PC-9 (cell line): ENCODE measurements at regions not wholly inside any gene's neighbourhood (a gene's known extent, or its start where the extent isn't known, plus 50 kb on each side); places are given as distances from the start of the nearest gene placed in this dataset.

Experiments used
- BruUV-seq: library from RNA; stranded (reverse); fragments of 400-500 nt; replicated peaks from 2 replicates; lab custom pipeline; 2021; lab: Mats Ljungman, UMichigan
- CTCF ChIA-PET: fragments of 300-600 bp; sonication (Branson Sonifier 250); formaldehyde crosslinking; loops from one replicate; lab custom pipeline; 2022; ENCODE audit warnings: antibody characterized with exemption; lab: Charles Lee
- POLR2A ChIA-PET: fragments of 300-600 bp; sonication (Branson Sonifier 250); formaldehyde crosslinking; loops from one replicate; lab custom pipeline; 2022; ENCODE audit warnings: antibody characterized with exemption; ENCODE audit not compliant: unreplicated experiment; lab: Charles Lee
- DNase-seq, 2 experiments: peaks; one replicate each; pipeline versions ENCODE4 v3.0.0 to v3.0.0-alpha.2; 2015 to 2022; ENCODE audit warnings: mixed read lengths in 1 of 2
- H2AFZ ChIP-seq: fragments of 200-600 bp; sonication (generic); 2 replicates; pipeline ENCODE4 v1.8.1; 2017; ENCODE audit warnings: antibody characterized with exemption
- H3F3A ChIP-seq: fragments of 200-600 bp; sonication (generic); 2 replicates; pipeline ENCODE4 v1.8.1; 2017; ENCODE audit warnings: antibody characterized with exemption, mild to moderate bottlenecking, low read depth; ENCODE audit not compliant: insufficient read depth
- H3K27ac ChIP-seq: fragments of 200-600 bp; sonication (generic); 2 replicates; pipeline ENCODE4 v1.6.1; 2016; ENCODE audit warnings: mixed run types
- H3K27me3 ChIP-seq: fragments of 200-600 bp; sonication (generic); 2 replicates; pipeline ENCODE4 v1.6.1; 2016; ENCODE audit warnings: low read depth, mixed run types; ENCODE audit not compliant: insufficient read depth
- H3K36me3 ChIP-seq: fragments of 200-600 bp; sonication (generic); 2 replicates; pipeline ENCODE4 v1.6.1; 2016; ENCODE audit warnings: low read depth, mixed run types
- H3K4me1 ChIP-seq: fragments of 200-600 bp; sonication (generic); replicated peaks from 2 replicates; pipeline ENCODE4 v1.6.1; 2016; ENCODE audit warnings: mixed run types; ENCODE audit not compliant: insufficient read depth
- H3K4me2 ChIP-seq: fragments of 200-600 bp; sonication (generic); 2 replicates; pipeline ENCODE4 v1.6.1; 2017; ENCODE audit warnings: mixed run types
- H3K4me3 ChIP-seq: fragments of 200-600 bp; sonication (generic); 2 replicates; pipeline ENCODE4 v1.6.1; 2016; ENCODE audit warnings: mixed run types
- H3K79me2 ChIP-seq: fragments of 200-600 bp; sonication (generic); 2 replicates; pipeline ENCODE4 v1.6.1; 2017; ENCODE audit warnings: low read depth, mixed run types
- H3K9me2 ChIP-seq: fragments of 200-600 bp; sonication (generic); 2 replicates; pipeline ENCODE4 v1.8.1; 2017; ENCODE audit warnings: mild to moderate bottlenecking; ENCODE audit not compliant: insufficient read depth
- H3K9me3 ChIP-seq: fragments of 200-600 bp; sonication (generic); 2 replicates; pipeline ENCODE4 v1.8.1; 2016; ENCODE audit warnings: low read depth; ENCODE audit not compliant: insufficient read depth
- H4K20me1 ChIP-seq: fragments of 200-600 bp; sonication (generic); 2 replicates; pipeline ENCODE4 v1.8.1; 2017; ENCODE audit not compliant: insufficient read depth
- EZH2 ChIP-seq: fragments of 200-600 bp; sonication (generic); IDR thresholded peaks from 2 replicates; pipeline ENCODE4 v1.8.0; 2017; ENCODE audit warnings: antibody characterized with exemption, low read depth
- intact Hi-C: fragments of 100-400 bp; cut with micrococcal nuclease; formaldehyde crosslinking; loops from one replicate; pipeline ENCODE4 v1.10.0; 2022; ENCODE audit not compliant: unreplicated experiment
- TF ChIP-seq, protein P1 (sequence below): fragments of 200-600 bp; sonication (generic); conservative IDR thresholded peaks from 2 replicates; pipeline ENCODE4 v1.6.1; 2017; ENCODE audit warnings: mixed run types, antibody characterized with exemption, mild to moderate bottlenecking, moderate library complexity

DNA sequence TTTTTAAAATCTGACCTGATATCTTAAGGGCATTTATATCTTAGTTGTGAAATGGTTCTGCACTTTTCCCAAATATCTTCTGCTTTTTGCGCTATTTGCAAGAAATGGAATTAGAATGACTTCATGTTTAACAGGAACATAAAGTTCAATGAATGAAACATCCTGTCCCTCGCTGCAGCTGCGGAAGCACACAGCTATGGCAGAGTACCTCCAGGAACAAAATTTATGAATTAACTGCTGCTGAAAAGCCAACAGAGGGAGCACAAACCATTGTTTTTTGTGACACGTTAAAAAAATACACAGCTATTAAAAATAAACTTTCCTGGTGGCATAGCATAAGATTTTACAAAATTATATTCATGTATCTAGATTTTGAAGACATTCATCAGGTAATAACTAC, 404.4 kb upstream of the MDFIC2 start:
- TF ChIP-seq EZH2 = no peak
- TF ChIP-seq, protein P1, sequence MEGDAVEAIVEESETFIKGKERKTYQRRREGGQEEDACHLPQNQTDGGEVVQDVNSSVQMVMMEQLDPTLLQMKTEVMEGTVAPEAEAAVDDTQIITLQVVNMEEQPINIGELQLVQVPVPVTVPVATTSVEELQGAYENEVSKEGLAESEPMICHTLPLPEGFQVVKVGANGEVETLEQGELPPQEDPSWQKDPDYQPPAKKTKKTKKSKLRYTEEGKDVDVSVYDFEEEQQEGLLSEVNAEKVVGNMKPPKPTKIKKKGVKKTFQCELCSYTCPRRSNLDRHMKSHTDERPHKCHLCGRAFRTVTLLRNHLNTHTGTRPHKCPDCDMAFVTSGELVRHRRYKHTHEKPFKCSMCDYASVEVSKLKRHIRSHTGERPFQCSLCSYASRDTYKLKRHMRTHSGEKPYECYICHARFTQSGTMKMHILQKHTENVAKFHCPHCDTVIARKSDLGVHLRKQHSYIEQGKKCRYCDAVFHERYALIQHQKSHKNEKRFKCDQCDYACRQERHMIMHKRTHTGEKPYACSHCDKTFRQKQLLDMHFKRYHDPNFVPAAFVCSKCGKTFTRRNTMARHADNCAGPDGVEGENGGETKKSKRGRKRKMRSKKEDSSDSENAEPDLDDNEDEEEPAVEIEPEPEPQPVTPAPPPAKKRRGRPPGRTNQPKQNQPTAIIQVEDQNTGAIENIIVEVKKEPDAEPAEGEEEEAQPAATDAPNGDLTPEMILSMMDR = 0 out of 2 replicates have a peak, but pooled peaks have one; percentile 20
- Histone ChIP-seq H3F3A (no peaks in the 10 kb centered on the region), H3K4me3 (no peak overlapping the region), H3K79me2 (no peaks in the 10 kb centered on the region), H4K20me1 (no peaks in the 10 kb centered on the region), H3K27ac (no peak overlapping the region), H3K36me3 (no peaks in the 10 kb centered on the region), H3K27me3 (no peaks in the 10 kb centered on the region; the same call in 1 of the 2 replicates), H3K9me3 (no peaks in the 10 kb centered on the region), H3K4me2 (no peak overlapping the region), H3K9me2 (no peaks in the 10 kb centered on the region), H2AFZ (no peak overlapping the region), H3K4me1 (no peaks in the 10 kb centered on the region)
- ChIA-PET CTCF (interaction anchor here (0.5 kb wide), 1 partner anchor 1007 kb away, joined by 4 read pairs; no protein-coding TSS in a partner anchor), POLR2A (no interaction called here)
- no TSS peak for BruUV-seq
- no peak for DNase-seq
- intact Hi-C loops = no loop called here

DNA sequence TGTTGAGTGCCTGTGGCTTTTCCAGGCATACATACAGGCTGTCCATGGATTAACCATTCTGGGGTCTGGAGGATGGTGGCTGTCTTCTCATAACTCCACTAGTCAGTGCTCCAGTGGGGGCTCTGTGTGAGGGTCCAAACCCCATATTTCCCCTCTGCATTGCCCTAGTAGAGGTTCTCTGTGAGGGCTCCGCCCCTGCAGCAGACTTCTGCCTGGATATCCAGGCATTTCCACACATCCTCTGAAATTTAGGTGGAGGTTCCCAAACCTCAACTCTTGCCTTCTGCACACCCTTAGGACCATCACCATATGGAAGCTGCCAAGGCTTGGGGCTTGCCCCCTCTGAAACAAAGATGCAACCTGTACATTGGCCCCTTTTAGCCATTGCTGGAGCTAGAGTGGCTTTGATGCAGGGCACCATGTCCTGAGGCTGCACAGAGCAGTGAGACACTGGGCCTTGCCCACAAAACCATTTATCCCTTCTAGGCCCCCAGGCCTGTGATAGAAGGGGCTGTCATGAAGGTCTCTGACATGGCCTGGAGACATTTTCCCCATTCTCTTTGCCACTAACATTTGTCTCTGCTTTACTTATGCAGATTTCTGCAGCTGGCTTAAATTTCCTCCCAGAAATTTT, 400.1 kb upstream of the MDFIC2 start:
- Histone ChIP-seq H3K4me2 (no peak overlapping the region), H3K27ac (no peak overlapping the region), H3K79me2 (no peaks in the 10 kb centered on the region), H3F3A (no peaks in the 10 kb centered on the region), H3K36me3 (no peaks in the 10 kb centered on the region), H3K9me3 (no peaks in the 10 kb centered on the region), H3K4me3 (no peak overlapping the region), H4K20me1 (no peaks in the 10 kb centered on the region), H3K4me1 (no peaks in the 10 kb centered on the region), H3K9me2 (no peaks in the 10 kb centered on the region), H3K27me3 (no peaks in the 10 kb centered on the region), H2AFZ (no peak overlapping the region)
- intact Hi-C loops = no loop called here
- CTCF ChIA-PET = no interaction called here
- DNase-seq = no peak
- POLR2A ChIA-PET = no interaction called here
- BruUV-seq = no TSS peak
- TF ChIP-seq, protein P1 = no peak
- no peak for TF ChIP-seq EZH2

DNA sequence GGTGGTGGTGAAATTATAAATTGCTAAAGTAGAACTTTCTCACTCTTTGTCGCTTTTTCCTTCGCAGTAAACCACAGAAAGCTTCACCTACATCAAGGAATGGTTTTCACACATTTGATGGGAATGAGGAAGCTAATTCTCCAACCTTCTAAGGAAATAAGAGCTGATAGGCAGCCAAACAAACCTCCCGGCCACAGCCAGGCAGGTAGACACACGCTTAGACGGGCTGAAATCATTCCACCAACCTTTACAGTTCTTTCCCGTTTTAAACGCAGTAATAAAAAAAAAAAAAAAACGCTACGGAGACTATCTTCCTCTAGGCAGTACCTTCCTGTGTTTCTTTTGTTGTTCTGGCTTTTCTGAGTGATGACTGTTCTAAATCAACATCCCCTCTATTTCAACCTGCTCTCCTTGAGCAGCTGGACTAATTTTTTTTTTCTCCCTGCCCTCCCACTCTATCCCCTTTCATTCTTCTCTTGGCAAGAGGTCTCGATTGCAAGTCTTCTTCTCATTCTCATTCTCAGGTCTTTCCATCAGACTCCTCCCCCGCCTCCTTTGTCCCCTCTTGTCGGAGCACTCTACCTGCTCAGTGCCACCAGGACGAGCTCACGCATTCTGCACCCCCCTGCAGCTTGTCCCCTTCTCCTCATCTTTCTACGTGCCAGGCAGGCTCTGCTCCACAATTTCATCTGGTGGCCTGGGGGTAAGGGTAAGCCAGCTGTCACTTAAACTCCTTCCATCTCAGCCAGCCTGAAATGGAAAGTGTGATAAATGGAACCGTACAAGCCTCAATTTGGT, 391.1 kb upstream of the MDFIC2 start:
- ChIA-PET POLR2A (no interaction called here), CTCF (no interaction called here)
- DNase-seq = no peak

More for the DNA sequence above, 391.1 kb upstream of the MDFIC2 start:
- H3K9me2 ChIP-seq = no peaks in the 10 kb centered on the region
- intact Hi-C loops = no loop called here
- H4K20me1 ChIP-seq = no peaks in the 10 kb centered on the region
- H3K27ac ChIP-seq = no peak overlapping the region
- no peaks in the 10 kb centered on the region for H3K4me1 ChIP-seq
- BruUV-seq = no TSS peak
- no peak overlapping the region for H2AFZ ChIP-seq
- no peaks in the 10 kb centered on the region for H3K79me2 ChIP-seq
- H3K36me3 ChIP-seq = no peaks in the 10 kb centered on the region
- no peak overlapping the region for H3K4me2 ChIP-seq
- no peaks in the 10 kb centered on the region for H3K27me3 ChIP-seq
- no peaks in the 10 kb centered on the region for H3K9me3 ChIP-seq
- H3F3A ChIP-seq = no peaks in the 10 kb centered on the region
- H3K4me3 ChIP-seq = no peak overlapping the region
- TF ChIP-seq, protein P1 = no peak
- no peak for TF ChIP-seq EZH2
